Stomach (tissue), 8 donors: ENCODE measurements at regions not wholly inside any gene's neighbourhood (a gene's known extent, or its start where the extent isn't known, plus 50 kb on each side); places are given as distances from the start of the nearest gene placed in this dataset.
"Not testable (repeated sequence)": the region's sequence is repeated elsewhere in the genome, so short reads cannot be mapped to it uniquely, and the experiment has no call there.

ENCODE experiments used
- DNase-seq, 2 donors: peaks; one replicate each; pipeline versions ENCODE4 v3.0.0 to v3.0.0-alpha.2; 2013 to 2019
- H3K27ac ChIP-seq, 5 donors: fragments of 200-600 bp in 4 of 5; sonication (generic) in 4 of 5; one replicate each; pipeline ENCODE4 v1.5.1; 2013 to 2019; ENCODE audit warnings: mild to moderate bottlenecking in 1 of 5, moderate library complexity in 1 of 5
- H3K27me3 ChIP-seq, 3 donors: fragments of 200-600 bp; sonication (generic); one replicate each; pipeline ENCODE4 v1.5.1; 2017 to 2019; ENCODE audit warnings: mixed run types in 1 of 3
- H3K36me3 ChIP-seq, 4 donors: fragments of 200-600 bp; sonication (generic); 1 replicate in 3 of 4; 2 replicates in 1 of 4; pipeline ENCODE4 v1.5.1; 2016 to 2019
- H3K4me1 ChIP-seq, 4 donors: fragments of 200-600 bp; sonication (generic); one replicate each; pipeline ENCODE4 v1.5.1; 2016 to 2019
- H3K4me3 ChIP-seq, 4 donors: fragments of 200-600 bp; sonication (generic) in 3 of 4; one replicate each; pipeline ENCODE4 v1.5.1; 2016 to 2019; ENCODE audit warnings: mild to moderate bottlenecking in 1 of 4
- H3K9me3 ChIP-seq, 4 donors: fragments of 200-600 bp; sonication (generic); one replicate each; pipeline ENCODE4 v1.5.1; 2016 to 2019
- CTCF ChIP-seq, 7 experiments: fragments of 450-650 bp in 4 of 7; fragments of 200-600 bp in 3 of 7; sonication (generic) in 3 of 7; IDR thresholded peaks; one replicate each; pipeline ENCODE4 v1.5.1; 2016 to 2019; ENCODE audit warnings: antibody characterized with exemption in 7 of 7, control low read depth in 2 of 7, mild to moderate bottlenecking in 1 of 7
- EP300 ChIP-seq: sonication (generic); formaldehyde crosslinking; IDR thresholded peaks from one replicate; pipeline ENCODE4 v1.6.1; 2017; ENCODE audit warnings: antibody characterized with exemption
- POLR2A ChIP-seq, 4 donors: fragments of 450-650 bp; IDR thresholded peaks; one replicate each; pipeline ENCODE4 v1.6.1; 2016; ENCODE audit warnings: antibody characterized with exemption in 4 of 4, control low read depth in 2 of 4, mild to moderate bottlenecking in 1 of 4, moderate library complexity in 1 of 4
- POLR2AphosphoS5 ChIP-seq, 3 donors: sonication (generic); formaldehyde crosslinking; IDR thresholded peaks; one replicate each; pipeline ENCODE4 v1.6.1; 2016; ENCODE audit warnings: antibody characterized with exemption in 3 of 3
- WGBS, 5 donors: extraction: QIAGEN DNeasy Blood & Tissue Kit in 3 of 5; methylation state at CpG; one replicate each; pipeline versions ENCODE4 v1.1.5 to v1.1.7; 2013 to 2018; 5-methylcytosine and 5-hydroxymethylcytosine counted together
- intact Hi-C: fragments of 100-400 bp; cut with DNase I; formaldehyde crosslinking; loops from one replicate; pipeline ENCODE4 v1.15.1; 2023; ENCODE audit warnings: low total_unique reads
- donor health status: healthy with polysubstance abuse.
- donor health status: Bipolar disorder and iron deficiency.
- donor health status: healthy.

- no peaks in the 10 kb centered on the region for H3K36me3 ChIP-seq
- intact Hi-C loops: no loop called here
Measured at GRCh38 chr1:188778578-188778977, 1699.1 kb downstream of the BRINP3 start.

GRCh38 chr1:188782220-188782841 is 1695.3 kb downstream of the BRINP3 start:
- DNase-seq: peak in 1 of 2 donors; percentile 65
- Histone ChIP-seq H3K27ac (no peak overlapping the region), H3K9me3 (no peaks in the 10 kb centered on the region), H3K36me3 (no peaks in the 10 kb centered on the region), H3K4me3 (no peak overlapping the region), H3K27me3 (no peaks in the 10 kb centered on the region), H3K4me1 (no peaks in the 10 kb centered on the region)
- intact Hi-C loops: no loop called here
- TF ChIP-seq POLR2AphosphoS5 (IDR thresholded peaks at IDR 0.05) (no peak), CTCF (IDR thresholded peaks at IDR 0.05) (peak in 1 of 7 experiments; percentile 20)
- 31 to 50% (median 42%) methylated on average over 6 of the region's 6 CpGs for WGBS, 5 donors

More at GRCh38 chr1:188778578-188778977, 1699.1 kb downstream of the BRINP3 start:
- TF ChIP-seq CTCF (IDR thresholded peaks at IDR 0.05): no peak
- TF ChIP-seq POLR2A (IDR thresholded peaks at IDR 0.05): no peak
- TF ChIP-seq EP300: no peak
- TF ChIP-seq POLR2AphosphoS5 (IDR thresholded peaks at IDR 0.05): no peak
- Histone ChIP-seq H3K27me3 (no peaks in the 10 kb centered on the region), H3K9me3 (peaks cover 0 to 3% (median 1%) of the 10 kb centered on the region in 4 donors), H3K4me3 (no peak overlapping the region), H3K27ac (no peak overlapping the region), H3K4me1 (no peaks in the 10 kb centered on the region)
- DNase-seq: no peak
- 15 to 30% (median 23%) methylated on average over 2 of the region's 2 CpGs for WGBS, 5 donors

GRCh38 chr1:188794969-188795368 is 1682.7 kb downstream of the BRINP3 start:
- no peak for DNase-seq
- H3K27me3 ChIP-seq: no peaks in the 10 kb centered on the region
- no peaks in the 10 kb centered on the region for H3K36me3 ChIP-seq
- H3K4me1 ChIP-seq: no peaks in the 10 kb centered on the region
- intact Hi-C loops: no loop called here
- H3K9me3 ChIP-seq: peaks cover 0 to 7% (median under 1%) of the 10 kb centered on the region in 4 donors
- no peak for TF ChIP-seq POLR2AphosphoS5 (IDR thresholded peaks at IDR 0.05)
- no peak for TF ChIP-seq CTCF (IDR thresholded peaks at IDR 0.05)
- no peak for TF ChIP-seq EP300
- TF ChIP-seq POLR2A (IDR thresholded peaks at IDR 0.05): no peak
- H3K27ac ChIP-seq: no peak overlapping the region
- H3K4me3 ChIP-seq: no peak overlapping the region

- H3K36me3 ChIP-seq, intact Hi-C loops, H3K4me1 ChIP-seq, DNase-seq, H3K27ac ChIP-seq, H3K4me3 ChIP-seq, H3K27me3 ChIP-seq: not testable (repeated sequence)
- WGBS, 5 donors: 72 to 85% (median 80%) methylated on average over 2 of the region's 2 CpGs
- H3K9me3 ChIP-seq: peaks cover 0 to 18% (median 3%) of the 10 kb centered on the region in 4 donors
Measured at GRCh38 chr1:188812153-188812552, 1665.5 kb downstream of the BRINP3 start.

GRCh38 chr1:188812836-188813573 is 1664.7 kb downstream of the BRINP3 start:
- H3K36me3 ChIP-seq, H3K27ac ChIP-seq, H3K4me1 ChIP-seq, H3K27me3 ChIP-seq, intact Hi-C loops, H3K4me3 ChIP-seq, DNase-seq: not testable (repeated sequence)
- peaks cover 0 to 18% (median 3%) of the 10 kb centered on the region in 4 donors for H3K9me3 ChIP-seq
- 88 to 98% (median 93%) methylated on average over 14 to 39 of the region's 39 CpGs for WGBS, 5 donors
